Raji (cell line): ENCODE measurements at regions not wholly inside any gene's neighbourhood (a gene's known extent, or its start where the extent isn't known, plus 50 kb on each side); places are given as distances from the start of the nearest gene placed in this dataset.

Experiments
- POLR2A ChIP-seq: IDR thresholded peaks from 2 replicates; pipeline ENCODE4 v1.6.1; 2011; ENCODE audit warnings: low read depth, low read length, control low read depth; ENCODE audit not compliant: insufficient read depth

GRCh38 chrX:39721566-39722279 is 376.0 kb downstream of the BCOR start:
- TF ChIP-seq POLR2A, result no peak

- no peak for TF ChIP-seq POLR2A
These were observed 373.2 kb downstream of the BCOR start for GRCh38 chrX:39724544-39724943.

GRCh38 chrX:39725114-39725513 is 372.6 kb downstream of the BCOR start:
- no peak for TF ChIP-seq POLR2A

- no peak for TF ChIP-seq POLR2A
These were observed 371.7 kb downstream of the BCOR start for GRCh38 chrX:39725928-39726619.

GRCh38 chrX:39726771-39727170 is 371.0 kb downstream of the BCOR start:
- TF ChIP-seq POLR2A, result no peak

- no peak for TF ChIP-seq POLR2A
These were observed 369.7 kb downstream of the BCOR start for GRCh38 chrX:39728025-39728424.

GRCh38 chrX:39728852-39729598 is 368.7 kb downstream of the BCOR start:
- TF ChIP-seq POLR2A, result no peak

GRCh38 chrX:39729981-39730661 is 367.6 kb downstream of the BCOR start:
- TF ChIP-seq POLR2A, result no peak

- no peak for TF ChIP-seq POLR2A
These were observed 367.0 kb downstream of the BCOR start for GRCh38 chrX:39730662-39731329.

- no peak for TF ChIP-seq POLR2A
These were observed 366.5 kb downstream of the BCOR start for GRCh38 chrX:39731330-39731667.

- TF ChIP-seq POLR2A, result no peak
These were observed 366.0 kb downstream of the BCOR start for GRCh38 chrX:39731735-39732134.

GRCh38 chrX:39733745-39734144 is 364.0 kb downstream of the BCOR start:
- TF ChIP-seq POLR2A, result no peak

GRCh38 chrX:39734174-39734776 is 363.5 kb downstream of the BCOR start:
- no peak for TF ChIP-seq POLR2A
